ENCODE measurements at regions not wholly inside any gene's neighbourhood (a gene's known extent, or its start where the extent isn't known, plus 50 kb on each side); places are given as distances from the start of the nearest gene placed in this dataset.
"Not testable (repeated sequence)": the region's sequence is repeated elsewhere in the genome, so short reads cannot be mapped to it uniquely, and the experiment has no call there.

GRCh38 chr4:170526471-170526870, 436.7 kb upstream of the AADAT start:
- DNase-seq = no peak

DNA sequence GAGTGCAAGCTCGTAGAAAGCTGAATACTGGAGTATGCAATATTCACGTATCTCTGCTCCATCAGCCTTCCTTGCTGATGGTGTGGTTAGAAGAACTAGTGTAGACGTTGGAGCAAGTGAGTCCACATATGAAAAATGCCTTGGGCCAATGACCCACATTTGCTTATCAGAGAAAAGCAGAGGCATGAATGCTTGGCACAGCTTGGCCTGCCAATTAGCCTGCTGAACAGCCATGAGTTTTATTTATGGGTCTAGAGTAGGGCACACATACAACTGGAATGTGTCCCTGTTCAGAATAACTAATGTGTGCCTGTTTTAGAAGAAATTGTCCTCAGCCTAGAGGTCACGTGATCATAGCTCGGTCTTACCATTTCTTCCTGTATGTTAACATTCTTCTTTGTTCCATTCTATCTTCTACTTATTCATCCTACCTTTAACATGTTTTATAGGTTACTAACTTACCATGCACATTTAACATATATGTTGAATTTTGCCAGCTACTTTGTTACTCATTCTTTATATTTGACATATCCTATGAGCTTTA, 432.7 kb upstream of the AADAT start:
- no peak for DNase-seq

GRCh38 chr4:170497689-170498088, 407.9 kb upstream of the AADAT start:
- DNase-seq = no peak

DNA sequence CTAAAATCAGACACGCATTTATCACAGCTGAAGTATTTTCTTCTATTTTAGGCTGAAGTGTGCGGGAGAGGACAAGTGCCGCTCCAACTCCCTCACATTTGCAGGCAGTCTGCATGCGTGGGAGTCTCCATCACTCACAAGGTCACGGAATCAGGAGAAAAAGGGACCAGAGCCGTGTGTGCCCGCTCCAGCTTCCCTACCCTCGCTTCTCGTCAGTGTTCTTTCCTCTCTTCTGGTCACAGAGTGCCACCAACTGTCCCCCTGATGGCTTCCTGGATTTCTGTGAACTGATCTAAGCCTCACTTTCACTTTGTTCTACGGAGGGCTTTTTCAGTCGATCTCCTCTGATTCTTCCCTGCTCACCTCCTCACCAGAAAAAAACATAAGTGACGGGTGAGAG, 407.4 kb upstream of the AADAT start:
- no peak for DNase-seq

GRCh38 chr4:170491981-170492380, 402.2 kb upstream of the AADAT start:
- no peak for DNase-seq

- DNase-seq = no peak
Observed at GRCh38 chr4:170476351-170476750, 386.6 kb upstream of the AADAT start.

GRCh38 chr4:170465429-170465828, 375.7 kb upstream of the AADAT start:
- no peak for DNase-seq

- DNase-seq = no peak
Observed at GRCh38 chr4:170464614-170465197, 374.9 kb upstream of the AADAT start.

- DNase-seq = no peak
Observed at GRCh38 chr4:170446782-170447181, 357.0 kb upstream of the AADAT start.

DNA sequence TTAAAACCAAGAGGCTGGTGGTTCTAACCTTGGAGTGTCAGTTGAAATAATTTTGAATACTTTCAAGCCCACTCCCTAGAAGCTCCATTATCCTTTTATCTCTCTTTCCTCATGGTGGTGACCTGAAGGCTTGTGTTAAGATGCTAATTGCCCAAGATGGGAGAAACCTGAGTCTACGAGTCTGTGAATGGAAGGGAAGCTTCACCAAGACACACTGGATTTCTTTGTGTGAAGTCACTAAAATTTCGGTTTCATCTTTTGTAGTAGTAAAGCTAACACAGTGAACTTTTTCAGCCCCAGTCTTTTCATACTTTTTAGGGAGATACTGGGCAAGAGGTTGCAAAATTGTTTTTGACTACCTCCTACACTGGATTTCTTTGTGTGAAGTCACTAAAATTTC, 351.4 kb upstream of the AADAT start:
- DNase-seq = not testable (repeated sequence)

GRCh38 chr4:170428929-170429328, 339.2 kb upstream of the AADAT start:
- DNase-seq = no peak

GRCh38 chr4:170425521-170426143, 335.9 kb upstream of the AADAT start:
- DNase-seq = no peak

- no peak for DNase-seq
Observed at GRCh38 chr4:170425040-170425439, 335.3 kb upstream of the AADAT start.

GRCh38 chr4:170423137-170423536, 333.4 kb upstream of the AADAT start:
- DNase-seq = no peak

DNA sequence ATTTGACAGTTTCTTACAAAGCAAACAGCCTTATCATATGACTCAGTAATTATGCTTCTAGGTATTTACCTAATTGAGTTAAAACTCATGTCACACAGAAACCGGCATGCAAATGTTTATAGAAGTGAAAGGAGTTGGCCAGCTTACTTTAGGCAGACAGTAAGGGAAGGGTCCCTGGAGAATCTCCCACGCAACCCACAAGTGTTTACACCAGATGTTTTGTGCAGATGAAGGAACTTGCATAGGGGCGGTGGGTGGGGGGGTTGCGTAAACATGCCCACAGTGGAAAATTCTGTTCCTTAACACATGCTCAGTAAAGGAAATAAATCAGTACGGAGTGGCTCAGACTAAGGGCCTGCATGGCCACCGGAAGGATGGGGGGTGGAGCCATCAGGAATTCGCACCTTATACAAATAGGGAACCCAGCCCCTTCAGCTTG, 330.5 kb upstream of the AADAT start:
- no peak for DNase-seq

DNA sequence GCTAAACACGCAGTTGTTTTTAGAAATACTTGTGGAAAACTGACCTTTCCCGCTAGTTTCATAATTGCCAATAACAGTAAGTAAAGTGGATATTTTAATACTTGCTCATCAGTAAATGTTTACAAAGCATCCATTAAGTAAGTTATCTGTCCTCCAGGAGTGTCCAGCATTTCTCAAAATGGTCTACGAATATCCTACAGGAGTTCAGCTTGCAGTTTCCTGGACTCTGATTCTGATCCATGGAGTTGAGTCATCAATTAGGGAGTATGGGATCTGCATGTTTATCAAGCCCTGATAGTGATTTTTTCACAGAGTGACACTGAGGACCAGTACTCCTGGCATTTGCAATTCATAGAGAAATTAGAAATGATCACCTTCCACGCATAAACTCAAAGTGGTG, 325.2 kb upstream of the AADAT start:
- no peak for DNase-seq

GRCh38 chr4:170414360-170414759, 324.6 kb upstream of the AADAT start:
- no peak for DNase-seq

DNA sequence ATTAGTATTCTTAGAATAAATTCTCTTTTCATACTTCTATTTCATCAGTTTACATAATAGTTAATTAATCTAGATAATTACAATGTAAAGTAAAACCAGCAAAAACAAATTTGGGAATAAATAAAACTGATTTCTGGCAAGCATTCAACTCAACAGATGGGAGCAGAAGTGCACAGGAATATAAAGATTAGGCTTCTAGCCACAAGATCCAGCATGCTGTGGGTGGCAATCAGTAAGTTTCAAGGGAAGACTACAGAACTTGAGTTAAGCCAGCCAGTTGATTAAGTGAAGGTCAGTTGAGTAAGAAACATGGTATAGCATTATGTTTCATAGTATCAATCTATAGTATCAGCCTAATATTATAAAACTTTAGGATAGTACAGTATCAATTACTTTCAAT, 324.2 kb upstream of the AADAT start:
- no peak for DNase-seq

GRCh38 chr4:170400361-170400760, 310.6 kb upstream of the AADAT start:
- no peak for DNase-seq

- no peak for DNase-seq
Observed at GRCh38 chr4:170399581-170400293, 310.0 kb upstream of the AADAT start.

DNA sequence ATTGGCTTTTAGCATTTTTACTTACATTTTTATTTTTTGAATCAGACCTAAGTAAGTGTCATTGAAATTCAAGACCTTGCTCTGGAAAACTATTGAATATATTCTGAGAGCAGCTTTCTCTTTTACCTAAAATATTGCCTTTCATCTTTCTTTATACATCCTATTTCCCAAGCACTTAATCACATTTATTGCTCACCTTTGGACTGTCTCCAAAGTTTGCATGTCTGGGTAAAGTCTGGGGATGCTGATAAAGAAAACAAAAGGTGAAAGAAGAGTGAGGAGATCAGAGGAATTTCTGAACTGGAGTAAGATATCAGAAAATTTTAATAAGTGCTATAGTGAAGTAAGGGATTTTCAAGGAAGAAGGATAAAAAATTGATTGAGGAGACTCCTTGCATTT, 308.5 kb upstream of the AADAT start:
- DNase-seq = no peak

GRCh38 chr4:170395773-170396172, 306.0 kb upstream of the AADAT start:
- no peak for DNase-seq

DNA sequence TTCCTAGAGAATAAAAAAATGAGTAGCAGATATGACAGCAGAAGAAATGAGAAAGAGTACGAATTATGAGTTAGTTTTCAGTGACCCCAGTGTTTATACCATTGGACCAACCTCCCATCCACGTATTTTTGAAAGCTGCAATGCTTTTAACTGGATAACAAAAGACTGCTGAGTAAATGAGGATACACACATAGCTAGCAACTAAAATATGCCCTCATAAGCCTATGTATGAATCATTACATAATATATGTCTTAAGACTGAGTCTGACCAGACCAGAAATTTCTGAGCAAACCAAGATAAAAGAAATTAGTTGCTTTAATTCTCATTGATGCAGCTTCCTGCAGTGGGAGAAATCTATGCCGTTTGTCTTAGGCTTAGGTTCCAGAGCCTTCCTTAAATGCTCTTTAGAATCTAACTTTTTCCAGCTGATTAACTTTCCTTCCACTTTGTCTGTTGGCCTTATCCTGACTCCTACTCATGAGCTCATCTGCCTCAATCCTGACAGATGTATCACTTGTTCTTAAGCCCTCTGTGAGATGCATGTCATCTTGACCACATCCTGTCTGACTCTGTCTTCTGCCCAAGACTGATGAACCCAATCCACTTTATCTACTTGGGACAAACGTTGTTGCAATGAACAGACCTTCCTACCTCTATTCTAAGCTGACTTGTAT, 301.4 kb upstream of the AADAT start:
- no peak for DNase-seq

- no peak for DNase-seq
Observed at GRCh38 chr4:170389411-170389810, 299.7 kb upstream of the AADAT start.
